Ishikawa (cell line): ENCODE measurements at regions not wholly inside any gene's neighbourhood (a gene's known extent, or its start where the extent isn't known, plus 50 kb on each side); places are given as distances from the start of the nearest gene placed in this dataset.

Source experiments
- CEBPB ChIP-seq: IDR thresholded peaks from 2 replicates; pipeline ENCODE4 v1.6.1; 2012
- CREB1 ChIP-seq: IDR thresholded peaks from 2 replicates; pipeline ENCODE4 v1.6.1; 2012; ENCODE audit warnings: low read depth
- EGR1 ChIP-seq: IDR thresholded peaks from 2 replicates; pipeline ENCODE4 v1.6.1; 2012
- EP300 ChIP-seq: IDR thresholded peaks from 2 replicates; pipeline ENCODE4 v1.6.1; 2012; ENCODE audit warnings: borderline replicate concordance
- FOXM1 ChIP-seq: IDR thresholded peaks from 2 replicates; pipeline ENCODE4 v1.6.1; 2012; ENCODE audit warnings: low read depth, borderline replicate concordance
- NFIC ChIP-seq: IDR thresholded peaks from 2 replicates; pipeline ENCODE4 v1.6.1; 2012
- RAD21 ChIP-seq: IDR thresholded peaks from 2 replicates; pipeline ENCODE4 v1.6.1; 2012; ENCODE audit warnings: low read depth
- TAF1 ChIP-seq: IDR thresholded peaks from 2 replicates; pipeline ENCODE4 v1.6.1; 2012; ENCODE audit warnings: low read depth, mild to moderate bottlenecking
- TCF12 ChIP-seq: IDR thresholded peaks from 2 replicates; pipeline ENCODE4 v1.6.1; 2012; ENCODE audit warnings: low read depth
- TEAD4 ChIP-seq: IDR thresholded peaks from 2 replicates; pipeline ENCODE4 v1.6.1; 2012
- YY1 ChIP-seq: IDR thresholded peaks from 2 replicates; pipeline ENCODE4 v1.6.1; 2012; ENCODE audit warnings: low read depth
- ZBTB7A ChIP-seq: IDR thresholded peaks from 2 replicates; pipeline ENCODE4 v1.6.1; 2012; ENCODE audit warnings: low read depth
- TF ChIP-seq, protein P1 (sequence below): IDR thresholded peaks from 2 replicates; pipeline ENCODE4 v1.6.1; 2012
- TF ChIP-seq, protein P2 (sequence below): IDR thresholded peaks from 2 replicates; pipeline ENCODE4 v1.6.1; 2012
- TF ChIP-seq, protein P3 (sequence below): IDR thresholded peaks from 2 replicates; pipeline ENCODE4 v1.6.1; 2012; ENCODE audit warnings: low read depth, mild to moderate bottlenecking

GRCh38 chr3:3551981-3552380 is 247.2 kb upstream of the LRRN1 start:
- TF ChIP-seq ZBTB7A (no peak), CREB1 (no peak), EGR1 (no peak), YY1 (no peak), TCF12 (no peak), TEAD4 (no peak), RAD21 (no peak), TAF1 (no peak), FOXM1 (no peak), CEBPB (no peak), NFIC (no peak), EP300 (no peak)
- TF ChIP-seq, protein P1, sequence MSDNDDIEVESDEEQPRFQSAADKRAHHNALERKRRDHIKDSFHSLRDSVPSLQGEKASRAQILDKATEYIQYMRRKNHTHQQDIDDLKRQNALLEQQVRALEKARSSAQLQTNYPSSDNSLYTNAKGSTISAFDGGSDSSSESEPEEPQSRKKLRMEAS, result no peak
- TF ChIP-seq, protein P2, sequence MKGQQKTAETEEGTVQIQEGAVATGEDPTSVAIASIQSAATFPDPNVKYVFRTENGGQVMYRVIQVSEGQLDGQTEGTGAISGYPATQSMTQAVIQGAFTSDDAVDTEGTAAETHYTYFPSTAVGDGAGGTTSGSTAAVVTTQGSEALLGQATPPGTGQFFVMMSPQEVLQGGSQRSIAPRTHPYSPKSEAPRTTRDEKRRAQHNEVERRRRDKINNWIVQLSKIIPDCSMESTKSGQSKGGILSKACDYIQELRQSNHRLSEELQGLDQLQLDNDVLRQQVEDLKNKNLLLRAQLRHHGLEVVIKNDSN, result no peak
- TF ChIP-seq, protein P3, sequence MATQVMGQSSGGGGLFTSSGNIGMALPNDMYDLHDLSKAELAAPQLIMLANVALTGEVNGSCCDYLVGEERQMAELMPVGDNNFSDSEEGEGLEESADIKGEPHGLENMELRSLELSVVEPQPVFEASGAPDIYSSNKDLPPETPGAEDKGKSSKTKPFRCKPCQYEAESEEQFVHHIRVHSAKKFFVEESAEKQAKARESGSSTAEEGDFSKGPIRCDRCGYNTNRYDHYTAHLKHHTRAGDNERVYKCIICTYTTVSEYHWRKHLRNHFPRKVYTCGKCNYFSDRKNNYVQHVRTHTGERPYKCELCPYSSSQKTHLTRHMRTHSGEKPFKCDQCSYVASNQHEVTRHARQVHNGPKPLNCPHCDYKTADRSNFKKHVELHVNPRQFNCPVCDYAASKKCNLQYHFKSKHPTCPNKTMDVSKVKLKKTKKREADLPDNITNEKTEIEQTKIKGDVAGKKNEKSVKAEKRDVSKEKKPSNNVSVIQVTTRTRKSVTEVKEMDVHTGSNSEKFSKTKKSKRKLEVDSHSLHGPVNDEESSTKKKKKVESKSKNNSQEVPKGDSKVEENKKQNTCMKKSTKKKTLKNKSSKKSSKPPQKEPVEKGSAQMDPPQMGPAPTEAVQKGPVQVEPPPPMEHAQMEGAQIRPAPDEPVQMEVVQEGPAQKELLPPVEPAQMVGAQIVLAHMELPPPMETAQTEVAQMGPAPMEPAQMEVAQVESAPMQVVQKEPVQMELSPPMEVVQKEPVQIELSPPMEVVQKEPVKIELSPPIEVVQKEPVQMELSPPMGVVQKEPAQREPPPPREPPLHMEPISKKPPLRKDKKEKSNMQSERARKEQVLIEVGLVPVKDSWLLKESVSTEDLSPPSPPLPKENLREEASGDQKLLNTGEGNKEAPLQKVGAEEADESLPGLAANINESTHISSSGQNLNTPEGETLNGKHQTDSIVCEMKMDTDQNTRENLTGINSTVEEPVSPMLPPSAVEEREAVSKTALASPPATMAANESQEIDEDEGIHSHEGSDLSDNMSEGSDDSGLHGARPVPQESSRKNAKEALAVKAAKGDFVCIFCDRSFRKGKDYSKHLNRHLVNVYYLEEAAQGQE, result no peak

DNA sequence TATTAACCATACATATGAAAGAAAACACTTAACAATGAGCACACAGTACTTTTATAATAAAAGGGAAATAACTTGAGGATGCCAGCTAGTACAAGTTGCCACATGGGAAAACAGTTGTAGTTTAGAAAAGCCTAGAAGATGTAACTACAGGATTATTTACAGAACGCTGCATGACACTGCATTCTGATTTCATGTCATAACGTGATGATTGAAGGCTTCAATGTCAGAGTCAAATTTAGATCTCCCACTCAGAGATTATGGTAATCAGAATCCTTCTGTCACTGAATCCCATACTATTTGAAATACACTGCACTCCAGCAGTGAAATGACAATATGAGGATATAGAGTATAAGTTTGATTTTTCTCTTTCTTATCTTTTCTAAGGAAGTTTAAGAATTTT is 253.9 kb upstream of the LRRN1 start:
- TF ChIP-seq CEBPB (no peak), TAF1 (no peak), ZBTB7A (no peak), NFIC (no peak), TEAD4 (no peak), CREB1 (no peak), EP300 (no peak), TCF12 (no peak)
- TF ChIP-seq, protein P3, result no peak
- TF ChIP-seq, protein P2, result no peak

GRCh38 chr3:3538451-3538850 is 260.8 kb upstream of the LRRN1 start:
- no peak for TF ChIP-seq CREB1
- TF ChIP-seq, protein P3, result no peak
- TF ChIP-seq, protein P1, result no peak
- no peak for TF ChIP-seq TCF12
- no peak for TF ChIP-seq TAF1
- TF ChIP-seq YY1, result no peak
- no peak for TF ChIP-seq EGR1
- no peak for TF ChIP-seq TEAD4
- no peak for TF ChIP-seq RAD21
- TF ChIP-seq CEBPB, result no peak
- no peak for TF ChIP-seq ZBTB7A
- no peak for TF ChIP-seq FOXM1

GRCh38 chr3:3532508-3532907 is 266.7 kb upstream of the LRRN1 start:
- no peak for TF ChIP-seq YY1
- TF ChIP-seq TEAD4, result no peak
- no peak for TF ChIP-seq FOXM1
- no peak for TF ChIP-seq NFIC
- TF ChIP-seq RAD21, result no peak
- no peak for TF ChIP-seq CEBPB
- TF ChIP-seq EP300, result no peak
- TF ChIP-seq CREB1, result no peak
- TF ChIP-seq, protein P2, result no peak
- TF ChIP-seq TCF12, result no peak
- TF ChIP-seq, protein P3, result no peak
